GM06990 (cell line): ENCODE measurements at regions not wholly inside any gene's neighbourhood (a gene's known extent, or its start where the extent isn't known, plus 50 kb on each side); places are given as distances from the start of the nearest gene placed in this dataset.

Experiments
- DNase-seq: peaks from one replicate; pipeline ENCODE4 v3.0.0-alpha.2; 2011; ENCODE audit not compliant: insufficient read length; ENCODE audit errors: extremely low read depth
- H3K27me3 ChIP-seq: replicated peaks from 2 replicates; pipeline ENCODE4 v1.6.0; 2011; ENCODE audit warnings: low read length; ENCODE audit not compliant: control insufficient read depth, insufficient read depth
- H3K36me3 ChIP-seq: 2 replicates; pipeline ENCODE4 v1.5.1; 2011; ENCODE audit warnings: low read length; ENCODE audit not compliant: control insufficient read depth, insufficient read depth
- H3K4me3 ChIP-seq: replicated peaks from 2 replicates; pipeline ENCODE4 v1.5.1; 2011; ENCODE audit warnings: low read depth, mild to moderate bottlenecking, control low read depth, low read length
- CTCF ChIP-seq: IDR thresholded peaks from 2 replicates; pipeline ENCODE4 v1.5.1; 2011; ENCODE audit warnings: low read length, control low read depth, mild to moderate bottlenecking, inconsistent platforms; ENCODE audit not compliant: insufficient read depth, poor library complexity, severe bottlenecking

GRCh38 chr3:99240700-99241099 lies 339.2 kb upstream of the DCBLD2 start:
- H3K4me3 ChIP-seq = no peak overlapping the region
- TF ChIP-seq CTCF = no peak
- DNase-seq = no peak
- no peaks in the 10 kb centered on the region for H3K36me3 ChIP-seq
- H3K27me3 ChIP-seq = no peaks in the 10 kb centered on the region

GRCh38 chr3:99236576-99236975 lies 335.1 kb upstream of the DCBLD2 start:
- no peaks in the 10 kb centered on the region for H3K27me3 ChIP-seq
- no peak for TF ChIP-seq CTCF
- no peak for DNase-seq

GRCh38 chr3:99232696-99233095 lies 331.2 kb upstream of the DCBLD2 start:
- H3K36me3 ChIP-seq = no peaks in the 10 kb centered on the region
- no peak for DNase-seq
- no peak overlapping the region for H3K4me3 ChIP-seq
- no peak for TF ChIP-seq CTCF
- no peaks in the 10 kb centered on the region for H3K27me3 ChIP-seq

More at GRCh38 chr3:99236576-99236975, 335.1 kb upstream of the DCBLD2 start:
- Histone ChIP-seq H3K36me3 (no peaks in the 10 kb centered on the region), H3K4me3 (no peak overlapping the region)

GRCh38 chr3:99218468-99218867 lies 317.0 kb upstream of the DCBLD2 start:
- Histone ChIP-seq H3K27me3 (no peaks in the 10 kb centered on the region), H3K36me3 (no peaks in the 10 kb centered on the region), H3K4me3 (no peak overlapping the region)
- DNase-seq = no peak
- TF ChIP-seq CTCF = no peak

- no peak overlapping the region for H3K4me3 ChIP-seq
- TF ChIP-seq CTCF = no peak
- no peaks in the 10 kb centered on the region for H3K27me3 ChIP-seq
- DNase-seq = no peak
- H3K36me3 ChIP-seq = no peaks in the 10 kb centered on the region
These were observed 311.5 kb upstream of the DCBLD2 start for GRCh38 chr3:99212969-99213368.

GRCh38 chr3:99211309-99211708 lies 309.8 kb upstream of the DCBLD2 start:
- no peak overlapping the region for H3K4me3 ChIP-seq
- no peaks in the 10 kb centered on the region for H3K36me3 ChIP-seq
- no peaks in the 10 kb centered on the region for H3K27me3 ChIP-seq
- peak; percentile 2 for DNase-seq
- TF ChIP-seq CTCF = no peak
